ENCODE measurements at regions not wholly inside any gene's neighbourhood (a gene's known extent, or its start where the extent isn't known, plus 50 kb on each side); places are given as distances from the start of the nearest gene placed in this dataset.
A peak's percentile ranks its signal among the peaks of the same experiment; 100 is the strongest.
"Not testable (repeated sequence)": the region's sequence is repeated elsewhere in the genome, so short reads cannot be mapped to it uniquely, and the experiment has no call there.

DNA sequence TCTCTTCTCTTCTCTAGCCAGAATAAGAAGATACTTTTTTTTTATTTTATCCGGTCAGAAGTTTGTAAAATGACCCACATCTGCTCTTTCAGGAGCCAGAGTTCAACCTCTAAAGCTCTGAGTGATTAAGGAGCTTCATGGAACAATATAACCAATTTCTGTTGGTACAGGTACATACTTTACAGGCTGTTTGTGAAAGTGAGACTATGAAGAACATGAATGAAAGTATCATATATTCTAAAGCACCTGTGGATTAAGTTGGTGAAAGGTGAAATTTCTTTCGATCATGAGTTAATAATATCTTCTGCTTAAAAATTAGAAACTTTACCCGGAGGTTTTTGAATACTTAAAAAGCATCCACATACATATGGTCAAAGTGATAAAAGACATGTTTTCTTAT, 65.2 kb downstream of the DMRT2 start:
- no peak for DNase-seq

DNA sequence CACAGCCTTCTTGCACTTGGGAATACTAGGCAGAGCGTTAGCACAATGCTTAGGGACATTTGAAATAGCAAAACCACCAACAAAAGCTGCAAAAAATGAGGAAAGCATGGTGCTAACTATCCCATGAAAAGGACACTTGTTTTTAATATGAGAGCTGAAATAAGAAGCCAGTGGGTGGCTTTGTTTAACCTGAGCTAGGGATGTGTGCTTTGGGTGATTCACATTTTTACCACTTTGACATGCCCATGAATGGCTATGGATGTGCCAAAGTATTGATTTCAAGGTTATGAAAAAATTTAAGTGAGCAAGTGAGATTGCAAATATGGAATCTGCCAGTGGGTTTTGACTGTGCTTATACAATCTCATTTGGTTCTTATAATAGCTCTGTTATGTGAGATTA, 67.3 kb downstream of the DMRT2 start:
- no peak for DNase-seq

DNA sequence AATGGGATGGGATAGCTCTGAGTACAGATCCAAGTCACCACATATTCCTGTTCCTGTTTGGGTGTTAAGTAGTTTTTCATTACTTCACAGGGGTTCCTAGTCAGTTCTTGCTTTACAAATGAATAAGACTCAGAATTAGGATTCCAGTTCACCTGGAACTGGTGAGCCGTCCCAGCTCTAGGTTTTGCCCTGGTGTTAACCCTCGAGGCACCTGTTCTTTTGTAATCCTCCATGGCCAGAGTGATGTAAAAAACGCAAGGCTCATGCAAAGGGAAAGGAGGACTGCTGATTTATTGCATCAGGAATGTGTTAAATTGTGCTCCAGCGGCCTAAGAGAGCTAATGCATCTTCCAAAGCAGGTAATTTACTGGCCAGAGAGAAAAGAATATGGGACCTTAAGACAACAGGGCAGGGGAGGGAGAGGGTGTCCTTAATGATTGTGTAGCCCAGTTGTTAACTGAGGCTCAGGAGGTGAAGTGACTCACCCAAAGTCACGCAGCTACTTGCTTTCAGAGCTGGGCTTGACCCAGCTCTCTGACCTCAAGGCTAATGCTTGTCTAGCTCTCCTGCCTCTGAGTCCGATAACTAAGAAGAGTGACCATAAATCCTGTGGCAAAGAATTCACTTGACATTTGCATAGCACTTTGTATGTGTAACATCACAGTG, 70.5 kb downstream of the DMRT2 start:
- no peak for DNase-seq

DNA sequence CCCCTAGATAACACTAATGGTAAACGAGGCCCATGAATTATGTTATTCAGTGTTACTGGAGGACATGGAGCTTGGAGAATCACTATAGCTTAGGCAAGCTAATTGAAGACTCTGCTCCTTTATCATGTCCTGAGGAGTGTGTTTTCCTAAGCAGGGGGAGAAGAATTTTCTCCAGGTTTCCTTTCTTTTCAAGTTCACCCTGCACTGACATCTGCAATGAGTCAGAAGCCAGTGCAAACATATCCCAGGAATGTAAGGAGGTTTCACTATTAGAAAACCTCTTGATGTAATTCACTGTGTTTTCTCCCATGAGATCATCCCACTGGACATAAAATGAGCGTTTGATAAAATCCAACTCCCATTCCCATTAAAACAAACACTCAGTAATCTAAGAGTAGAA, 75.6 kb downstream of the DMRT2 start:
- DNase-seq = no peak

DNA sequence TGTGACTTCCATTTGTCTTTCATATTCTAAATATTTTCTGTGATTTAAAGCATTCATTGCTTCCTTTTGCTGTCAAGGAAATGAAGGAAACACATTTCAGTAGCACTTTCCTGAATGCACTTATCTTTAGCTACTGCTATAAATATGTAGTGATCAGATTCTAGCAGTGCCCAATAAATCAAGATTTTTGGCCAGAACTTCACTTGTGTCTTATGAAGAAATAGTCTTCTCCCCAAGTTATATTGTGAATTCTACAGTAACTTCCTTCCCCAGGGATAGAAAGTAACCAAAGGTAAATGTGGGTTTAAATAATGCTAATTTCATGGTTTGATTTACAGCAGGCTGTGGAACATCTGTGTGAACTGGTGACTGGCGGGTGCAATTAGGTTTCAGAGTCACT, 77.9 kb downstream of the DMRT2 start:
- no peak for DNase-seq

DNA sequence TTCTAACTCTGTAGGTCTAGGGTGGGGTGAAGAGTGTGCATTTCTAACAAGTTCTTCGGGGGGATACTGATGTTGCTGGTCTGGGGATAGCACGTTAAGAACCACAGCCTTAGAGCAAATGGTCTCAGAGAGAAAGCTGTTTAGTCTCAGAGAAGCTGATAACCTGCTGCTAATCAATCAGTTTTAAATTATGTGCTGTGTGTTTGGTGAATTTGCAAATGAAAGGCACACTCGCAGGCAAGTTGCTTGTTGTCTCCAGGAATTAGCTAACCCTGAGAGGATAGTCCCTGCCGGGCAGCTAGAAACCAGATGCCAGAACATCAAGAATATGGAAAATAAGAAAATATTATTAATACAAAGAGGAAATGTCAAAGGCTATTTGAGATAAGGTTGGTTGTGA, 79.2 kb downstream of the DMRT2 start:
- no peak for DNase-seq

DNA sequence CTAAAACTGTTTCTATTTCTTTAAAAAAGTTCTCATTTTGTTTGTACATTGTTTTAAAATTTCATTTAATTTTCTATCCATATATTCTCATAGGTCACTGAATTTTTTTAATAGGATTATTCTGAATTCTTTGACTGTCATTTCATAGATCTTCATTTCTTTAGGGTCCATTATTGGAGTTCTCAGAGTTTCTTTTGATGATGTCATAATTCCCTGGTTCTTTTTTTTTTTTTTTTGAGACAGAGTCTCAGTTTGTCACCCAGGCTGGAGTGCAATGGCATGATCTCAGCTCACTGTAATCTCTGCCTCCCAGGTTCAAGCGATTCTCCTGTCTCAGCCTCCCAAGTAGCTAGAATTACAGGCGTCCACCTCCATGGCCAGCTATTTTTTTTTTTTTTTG, 89.9 kb downstream of the DMRT2 start:
- DNase-seq = no peak

DNA sequence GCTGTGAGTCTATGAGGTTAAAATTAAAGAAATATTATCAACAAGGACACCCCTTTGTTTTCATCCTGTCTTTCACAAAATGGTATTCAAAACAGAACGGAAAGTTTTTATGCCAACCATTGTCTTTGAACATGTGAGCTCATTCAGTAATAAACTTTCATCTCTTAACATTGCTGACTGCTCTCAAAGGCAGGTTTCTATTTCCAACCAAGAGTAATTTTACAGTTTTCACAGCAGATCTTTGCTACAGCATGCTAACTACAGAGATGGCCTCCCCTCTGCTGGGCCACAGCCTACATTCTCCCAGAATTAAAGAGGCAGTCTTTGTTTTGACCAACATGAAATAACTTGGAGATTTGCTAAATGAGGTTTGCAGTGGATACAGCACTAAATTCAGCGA, 101.5 kb downstream of the DMRT2 start:
- DNase-seq = no peak

DNA sequence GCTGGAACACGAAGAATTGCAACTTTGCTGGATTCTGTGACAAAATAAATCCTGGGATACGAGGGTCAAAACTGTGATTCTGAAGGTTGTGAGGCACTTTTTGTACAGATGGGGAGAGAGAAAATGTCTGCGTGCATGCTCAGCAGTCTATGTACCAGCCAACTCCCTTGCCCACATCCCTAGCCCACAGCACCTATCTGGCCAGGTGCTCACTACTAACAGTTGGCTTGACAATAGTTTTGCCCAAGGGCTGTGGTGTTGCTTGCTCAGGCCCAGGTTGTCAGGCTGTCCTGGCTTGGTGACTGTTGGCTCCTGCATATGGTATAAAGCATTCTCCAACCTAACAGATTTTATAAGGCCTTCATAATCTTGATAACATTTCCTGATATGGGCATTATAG, 102.0 kb downstream of the DMRT2 start:
- no peak for DNase-seq

DNA sequence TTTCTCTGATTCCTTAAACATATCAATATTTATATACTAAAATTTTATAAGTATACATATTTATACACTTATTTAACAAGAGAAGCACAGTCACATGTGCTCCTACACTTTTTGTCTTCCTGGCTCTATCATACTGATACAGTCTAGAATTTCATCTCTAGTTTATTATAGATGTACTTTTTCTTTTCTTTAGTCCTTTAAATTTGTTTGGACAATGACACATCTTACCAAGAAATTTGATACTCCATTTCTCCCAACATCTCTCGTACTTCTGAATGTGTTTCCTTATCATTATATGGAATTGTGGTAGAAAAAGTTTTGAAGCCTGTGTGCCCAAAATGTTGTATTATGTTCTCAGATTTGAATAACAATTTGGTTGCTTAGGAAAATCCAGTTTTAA, 104.6 kb downstream of the DMRT2 start:
- DNase-seq = no peak

DNA sequence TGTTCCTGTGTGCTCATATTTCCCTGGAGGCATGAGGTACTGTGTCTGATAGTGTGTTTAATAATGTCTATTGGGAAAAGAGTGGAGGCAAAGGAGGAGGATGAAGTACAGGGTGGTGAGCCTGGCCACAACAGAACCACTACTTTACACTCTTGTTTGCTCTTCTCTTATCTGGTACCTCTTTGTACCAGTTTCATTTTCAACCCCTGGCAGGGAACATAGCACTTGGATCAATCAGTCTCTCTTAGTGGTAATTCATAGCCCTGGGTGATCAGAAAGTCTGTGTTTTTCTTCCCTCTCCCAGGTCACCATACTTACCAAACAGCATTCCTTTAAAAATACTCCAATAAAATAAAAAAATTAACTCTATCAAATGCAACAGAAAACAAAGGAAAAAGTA, 105.4 kb downstream of the DMRT2 start:
- DNase-seq = no peak

DNA sequence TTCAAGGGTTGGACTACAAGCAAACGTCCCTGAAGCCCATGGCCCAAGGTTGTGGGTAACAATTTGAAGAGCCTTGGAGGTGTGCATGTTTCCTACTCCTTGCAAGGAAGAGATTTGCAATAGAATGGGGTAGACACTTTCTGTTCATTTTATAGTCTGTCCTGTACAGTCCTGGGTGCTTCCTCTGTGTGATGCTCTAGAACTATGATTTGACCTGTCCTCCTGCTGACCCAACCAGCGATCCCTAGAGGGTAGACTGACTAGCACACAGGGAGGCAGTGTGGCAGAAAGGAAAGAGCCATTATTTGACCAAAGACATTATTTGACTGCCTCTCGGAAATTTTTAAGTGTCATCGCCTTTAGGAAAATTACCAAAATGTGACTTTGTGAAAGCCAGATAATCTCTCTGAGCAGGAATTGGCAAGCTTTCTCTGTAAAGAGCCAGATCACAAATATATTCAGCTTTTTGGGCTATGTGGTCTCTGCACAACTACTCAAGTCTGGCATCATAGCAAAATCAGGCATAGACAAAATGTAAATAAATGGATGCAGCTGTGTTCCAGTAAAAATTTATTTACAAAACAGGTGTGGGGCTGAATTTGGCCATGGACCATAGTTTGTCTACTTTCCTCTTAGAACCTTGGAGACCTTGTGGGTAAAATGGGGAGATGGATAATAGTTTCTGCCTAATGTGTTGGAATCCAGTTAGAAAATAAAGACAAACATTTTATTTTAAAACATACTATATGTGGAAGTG, 106.8 kb downstream of the DMRT2 start:
- DNase-seq = no peak

DNA sequence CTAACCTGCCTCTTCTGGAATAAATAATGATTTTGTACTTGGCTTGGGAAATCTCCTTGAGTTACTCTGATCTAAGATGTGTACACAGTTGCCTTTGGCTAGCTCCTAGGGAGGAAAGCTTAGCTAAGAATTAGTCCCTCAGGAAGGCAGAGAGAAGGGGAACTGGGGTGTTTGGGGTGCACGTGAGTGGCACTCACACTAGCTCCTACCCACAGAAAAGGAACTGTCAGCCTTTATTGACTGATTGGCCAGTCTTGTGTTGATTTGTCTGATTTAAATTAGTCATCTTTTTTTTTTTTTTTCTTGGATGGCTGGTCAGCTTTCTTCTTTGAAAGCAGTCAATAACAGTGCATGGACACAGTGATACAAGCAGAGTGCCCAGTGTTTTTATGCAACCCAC, 107.7 kb downstream of the DMRT2 start:
- DNase-seq = no peak

DNA sequence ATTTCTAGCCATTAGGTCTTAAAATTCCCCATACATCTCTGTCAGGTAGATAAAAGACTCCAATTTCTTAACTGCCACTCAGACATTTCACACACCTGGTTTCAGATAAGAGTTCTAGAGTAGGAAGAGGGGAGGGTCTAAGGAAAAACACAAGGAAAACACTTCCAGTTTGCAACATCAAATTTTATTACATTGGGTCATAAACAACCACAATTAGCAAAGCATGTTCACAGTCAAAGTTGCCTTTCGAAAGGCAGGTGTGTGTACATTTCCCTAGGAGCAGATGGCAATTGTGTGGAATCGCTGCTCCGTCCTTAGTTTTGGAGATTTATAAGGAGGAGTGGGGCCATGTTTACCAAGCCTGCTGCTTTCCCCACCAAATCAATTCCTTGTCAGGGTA, 120.8 kb downstream of the DMRT2 start:
- DNase-seq = peak; percentile 79

DNA sequence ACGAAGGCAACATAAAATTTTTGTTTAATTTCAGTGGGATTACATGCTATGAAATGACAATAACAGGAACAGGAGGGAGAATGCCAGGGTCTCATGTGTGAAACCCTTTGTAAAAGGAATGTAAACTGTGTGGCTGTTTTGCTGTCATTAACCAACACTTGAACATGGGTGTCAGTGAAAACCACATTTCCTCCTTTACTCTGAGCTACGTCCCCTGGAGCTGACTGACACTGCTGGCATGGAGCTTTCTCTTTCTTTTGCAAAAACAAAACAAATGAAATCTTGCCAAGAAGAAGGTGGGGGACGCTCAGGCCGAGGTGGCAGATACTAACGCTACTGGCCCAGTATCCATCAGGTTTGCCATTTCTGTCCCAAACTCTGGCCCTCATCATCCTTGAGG, 121.4 kb downstream of the DMRT2 start:
- peak; percentile 39 for DNase-seq

DNA sequence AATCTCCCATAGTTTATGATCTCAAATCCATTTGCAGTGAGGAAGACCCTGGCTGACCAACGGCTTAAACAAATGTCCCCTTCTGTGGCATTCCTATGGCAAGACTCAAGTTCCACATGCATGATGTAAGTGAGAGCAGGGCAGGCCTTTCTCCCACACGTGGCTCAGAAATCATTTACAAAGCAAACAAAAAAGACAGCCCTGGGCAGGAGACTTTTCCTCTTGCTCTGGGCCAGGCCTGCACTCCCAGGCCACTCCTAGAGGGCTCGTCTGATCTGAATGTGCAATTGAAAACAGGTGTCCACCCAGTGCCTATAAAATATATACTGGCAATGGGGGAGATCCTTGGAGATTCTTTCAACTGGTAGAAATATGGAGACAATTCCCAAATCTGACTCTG, 123.1 kb downstream of the DMRT2 start:
- DNase-seq = no peak

DNA sequence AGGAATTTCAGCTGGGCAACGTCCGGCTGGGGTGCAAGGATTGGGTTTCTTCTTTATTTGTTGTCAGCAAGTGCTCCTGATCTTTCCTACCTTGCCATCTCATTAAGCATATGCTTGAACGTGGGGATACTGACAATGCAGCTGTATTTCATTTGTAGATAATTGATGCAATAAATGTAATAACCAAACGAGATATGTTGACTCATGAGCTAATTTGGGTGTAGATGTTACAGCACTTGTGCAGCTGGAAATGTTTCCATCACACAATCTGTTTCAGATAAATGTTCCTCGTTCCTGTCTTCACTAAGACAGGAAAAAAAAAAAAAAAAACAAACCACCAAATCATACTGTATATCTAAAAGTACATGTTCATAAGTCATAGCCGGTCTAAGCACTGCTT, 123.8 kb downstream of the DMRT2 start:
- peak; percentile 80 for DNase-seq

DNA sequence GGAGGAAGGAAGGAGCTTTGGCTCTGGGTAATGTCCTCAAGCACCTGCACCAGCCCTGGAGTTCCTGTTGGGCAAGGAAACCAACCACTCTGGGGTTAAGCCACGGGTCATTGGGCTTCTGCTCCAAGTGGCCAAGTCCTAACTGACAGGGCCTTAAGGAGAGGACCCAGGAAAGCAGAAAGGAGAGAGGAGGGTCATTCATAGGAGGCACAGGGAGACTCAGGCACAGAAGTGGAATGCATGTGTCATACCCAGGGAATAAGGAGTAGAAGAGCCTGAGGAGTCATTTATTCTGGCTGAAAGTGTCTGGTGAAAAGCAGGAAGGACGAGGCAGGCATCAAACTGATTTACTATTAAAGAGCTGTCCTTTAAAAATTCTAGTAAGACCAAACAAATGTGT, 129.2 kb downstream of the DMRT2 start:
- no peak for DNase-seq

DNA sequence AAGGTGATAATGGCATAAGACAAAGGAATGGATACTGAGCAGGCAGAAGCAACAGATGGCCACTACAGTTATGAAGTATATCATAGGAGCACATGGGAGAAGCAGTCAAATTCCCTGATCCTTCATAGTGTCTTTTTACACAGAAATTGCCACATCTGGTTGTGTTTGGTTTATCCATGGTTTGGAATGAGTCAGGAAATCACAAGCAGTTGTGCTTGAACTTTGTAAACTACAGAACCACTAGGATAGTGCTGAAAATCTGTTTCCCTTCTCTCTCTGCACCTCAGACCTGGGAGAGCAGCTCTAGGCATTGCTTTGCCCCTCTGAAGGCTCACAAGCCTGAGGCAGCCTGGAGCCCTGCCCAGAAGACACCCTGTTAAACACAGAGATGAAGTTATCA, 134.0 kb downstream of the DMRT2 start:
- no peak for DNase-seq

DNA sequence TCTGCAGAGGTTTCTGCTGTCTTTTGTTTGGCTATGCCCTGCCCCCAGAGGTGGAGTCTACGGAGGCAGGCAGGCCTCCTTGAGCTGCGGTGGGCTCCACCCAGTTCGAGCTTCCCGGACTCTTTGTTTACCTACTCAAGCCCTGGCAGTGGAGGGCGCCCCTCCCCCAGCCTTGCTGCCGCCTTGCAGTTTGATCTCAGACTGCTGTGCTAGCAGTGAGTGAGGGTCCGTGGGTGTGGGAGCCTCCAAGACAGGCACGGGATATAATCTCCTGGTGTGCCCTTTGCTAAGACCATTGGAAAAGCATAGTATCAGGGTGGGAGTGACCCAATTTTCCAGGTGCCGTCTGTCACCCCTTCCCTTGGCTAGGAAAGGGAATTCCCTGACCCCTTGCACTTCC, 137.0 kb downstream of the DMRT2 start:
- DNase-seq = not testable (repeated sequence)

DNA sequence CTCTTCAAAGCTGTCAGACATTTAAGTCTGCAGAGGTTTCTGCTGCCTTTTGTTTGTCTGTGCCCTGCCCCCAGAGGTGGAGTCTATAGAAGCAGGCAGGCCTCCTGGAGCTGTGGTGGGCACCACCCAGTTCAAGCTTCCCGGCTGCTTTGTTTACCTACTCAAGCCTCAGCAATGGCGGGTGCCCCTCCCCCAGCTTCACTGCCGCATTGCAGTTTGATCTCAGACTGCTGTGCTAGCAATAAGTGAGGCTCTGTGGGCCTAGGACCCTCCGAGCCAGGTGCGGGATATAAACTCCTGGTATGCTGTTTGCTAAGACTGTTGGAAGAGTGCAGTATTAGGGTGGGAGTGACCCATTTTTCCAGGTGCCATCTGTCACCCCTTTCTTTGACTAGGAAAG, 145.5 kb downstream of the DMRT2 start:
- not testable (repeated sequence) for DNase-seq

DNA sequence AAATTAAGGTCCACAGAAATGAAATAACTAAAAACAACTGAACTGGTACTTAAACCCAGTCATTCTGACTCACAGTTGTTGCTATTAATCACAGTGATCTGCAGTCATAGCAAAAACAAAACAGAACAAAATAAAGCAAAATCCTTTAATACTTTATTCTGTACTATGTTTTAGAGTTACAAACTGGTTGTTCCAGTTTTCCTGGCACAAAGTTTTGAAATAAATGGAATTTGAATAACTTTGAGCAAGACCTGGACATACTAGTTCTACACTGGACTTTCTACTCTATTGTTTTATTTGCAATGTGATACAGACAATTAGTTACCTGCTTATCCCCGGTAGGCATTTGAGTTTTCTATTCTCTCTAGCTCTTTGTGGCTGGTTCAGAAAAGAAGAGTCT, 147.9 kb downstream of the DMRT2 start:
- DNase-seq = no peak

DNA sequence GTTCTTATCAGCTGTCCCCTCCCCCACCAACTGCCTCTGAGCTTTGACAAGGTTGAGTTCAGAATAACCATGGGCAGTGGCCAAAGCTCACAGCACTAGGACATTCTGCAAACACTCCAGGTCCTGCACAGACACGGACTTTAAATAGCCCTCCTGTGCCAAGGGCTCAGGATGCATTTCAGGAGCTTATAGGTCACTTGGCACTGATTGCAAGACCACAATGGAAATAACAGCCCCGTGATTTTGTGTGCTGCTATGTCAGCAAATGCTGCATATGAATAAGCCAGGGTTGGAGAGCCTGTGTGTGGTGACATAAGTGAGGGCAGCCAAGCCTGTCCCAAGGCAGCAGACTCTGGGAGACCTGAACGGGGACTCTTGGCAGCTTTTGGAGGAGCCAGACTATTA, 150.7 kb downstream of the DMRT2 start:
- no peak for DNase-seq

DNA sequence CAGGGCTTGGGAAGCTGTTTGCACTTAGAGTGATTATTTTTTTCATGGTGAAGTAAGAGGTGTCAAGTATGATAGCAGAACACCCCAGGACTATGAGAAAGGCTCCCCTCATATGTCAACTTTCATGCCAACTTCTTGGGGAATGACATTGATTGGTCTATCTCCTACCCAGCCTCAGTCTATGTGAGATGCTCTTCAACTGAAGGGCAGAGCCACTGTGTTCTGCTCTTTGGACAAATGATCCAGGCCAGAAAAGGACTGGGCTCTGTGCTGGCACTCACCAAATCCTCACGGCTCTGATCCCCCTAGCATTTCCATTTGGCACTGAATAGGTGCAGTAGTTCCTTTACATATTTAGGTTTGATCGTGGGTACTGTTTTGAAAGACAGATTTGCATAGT, 151.1 kb downstream of the DMRT2 start:
- no peak for DNase-seq

DNA sequence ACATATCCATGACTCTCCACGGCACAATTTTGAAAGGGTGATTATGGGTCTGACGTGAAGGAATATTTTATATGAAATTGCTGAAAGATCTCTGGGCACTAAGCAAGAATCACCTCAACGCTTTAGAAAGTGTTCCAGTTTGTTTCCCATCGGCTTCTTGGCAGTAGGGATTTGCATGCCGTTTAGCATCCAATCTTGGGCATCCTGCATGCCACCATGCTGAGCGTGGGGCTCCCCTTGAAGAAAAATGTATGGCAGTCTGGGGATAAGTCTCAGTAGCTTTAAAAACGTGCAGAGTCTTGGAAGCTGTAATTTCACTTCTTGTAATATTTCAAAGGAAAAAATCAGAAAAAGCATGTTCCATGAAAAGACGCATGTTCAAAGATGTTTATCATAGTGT, 151.7 kb downstream of the DMRT2 start:
- no peak for DNase-seq

All from NCI-H1105 treated with DMSO at 0.1 percent for 48 hours (cell line).